Spleen (tissue), 7 donors: ENCODE measurements at regions not wholly inside any gene's neighbourhood (a gene's known extent, or its start where the extent isn't known, plus 50 kb on each side); places are given as distances from the start of the nearest gene placed in this dataset.

Experiments
- CTCF ChIP-seq, 11 experiments: fragments of 200-600 bp in 7 of 11; fragments of 450-650 bp in 4 of 11; sonication (generic) in 4 of 11; IDR thresholded peaks in 8 of 11; conservative IDR thresholded peaks in 3 of 11; 1 replicate in 7 of 11; 2 replicates in 4 of 11; pipeline versions ENCODE4 v1.4.0 to v1.8.0; 2016 to 2021; ENCODE audit warnings: antibody characterized with exemption in 11 of 11, inconsistent platforms in 4 of 11, mild to moderate bottlenecking in 1 of 11
- POLR2AphosphoS5 ChIP-seq, 3 donors: sonication (generic); formaldehyde crosslinking; IDR thresholded peaks; one replicate each; pipeline ENCODE4 v1.5.1; 2017; ENCODE audit warnings: antibody characterized with exemption in 3 of 3
- donor health status: DM: no; HTN: no; CAD: no; lungs with moderate emphysema.
- donor health status: DM: no; HTN: no; CAD: no.
- donor health status: DM: no; HTN: no; CAD: no.

GRCh38 chr3:72113964-72114363, 329.0 kb upstream of the PROK2 start:
- no peak for TF ChIP-seq CTCF (IDR thresholded peaks at IDR 0.05 in 8 of 11, conservative IDR thresholded peaks at IDR 0.05 in 3 of 11)
- no peak for TF ChIP-seq POLR2AphosphoS5 (IDR thresholded peaks at IDR 0.05)
